DND-41 (cell line): ENCODE measurements at regions not wholly inside any gene's neighbourhood (a gene's known extent, or its start where the extent isn't known, plus 50 kb on each side); places are given as distances from the start of the nearest gene placed in this dataset.

Source experiments
- ATAC-seq: fragments of 200-7000 bp; cut with Tn5 transposase; 3 replicates; pipeline ENCODE4 v1.9.1; 2021; ENCODE audit warnings: low read depth; ENCODE audit not compliant: insufficient read depth
- DNase-seq: peaks from one replicate; pipeline ENCODE4 v3.0.0-alpha.2; 2020
- H2AFZ ChIP-seq: 2 replicates; pipeline ENCODE4 v1.6.0; 2012; ENCODE audit warnings: low read depth, low read length
- H3K27ac ChIP-seq: 2 replicates; pipeline ENCODE4 v1.5.1; 2012; ENCODE audit warnings: low read length, inconsistent platforms
- H3K27me3 ChIP-seq: fragments of 200-600 bp; sonication (generic); 2 replicates; pipeline ENCODE4 v1.6.0; 2012; ENCODE audit warnings: low read length, mild to moderate bottlenecking, inconsistent platforms; ENCODE audit not compliant: insufficient read depth, poor library complexity
- H3K36me3 ChIP-seq: 2 replicates; pipeline ENCODE4 v1.5.1; 2012; ENCODE audit warnings: low read length, inconsistent platforms; ENCODE audit not compliant: insufficient read depth
- H3K4me1 ChIP-seq: 2 replicates; pipeline ENCODE4 v1.5.1; 2012; ENCODE audit warnings: mild to moderate bottlenecking, low read length; ENCODE audit not compliant: insufficient read depth
- H3K4me2 ChIP-seq: 2 replicates; pipeline ENCODE4 v1.6.0; 2012; ENCODE audit warnings: mild to moderate bottlenecking, moderate library complexity, low read length, inconsistent platforms; ENCODE audit not compliant: insufficient read depth
- H3K4me3 ChIP-seq, 2 experiments: fragments of 200-600 bp in 1 of 2; shearing (Covaris generic) in 1 of 2; 2 replicates each; pipeline ENCODE4 v1.5.1; 2012 to 2016; ENCODE audit warnings: inconsistent platforms in 2 of 2, low read length in 2 of 2, mild to moderate bottlenecking in 2 of 2, low read depth in 1 of 2, moderate library complexity in 1 of 2
- H3K79me2 ChIP-seq: 2 replicates; pipeline ENCODE4 v1.6.0; 2012; ENCODE audit warnings: low read length, inconsistent platforms; ENCODE audit not compliant: insufficient read depth
- H3K9ac ChIP-seq: 2 replicates; pipeline ENCODE4 v1.6.0; 2012; ENCODE audit warnings: low read depth, mild to moderate bottlenecking, inconsistent platforms, low read length, moderate library complexity
- H3K9me3 ChIP-seq: 2 replicates; pipeline ENCODE4 v1.5.1; 2012; ENCODE audit warnings: low read length, moderate library complexity, mild to moderate bottlenecking, inconsistent platforms; ENCODE audit not compliant: insufficient read depth, severe bottlenecking
- H4K20me1 ChIP-seq: 2 replicates; pipeline ENCODE4 v1.6.0; 2012; ENCODE audit warnings: low read length; ENCODE audit not compliant: insufficient read depth
- CTCF ChIP-seq: IDR thresholded peaks from 2 replicates; pipeline ENCODE4 v1.5.1; 2012; ENCODE audit warnings: borderline replicate concordance, low read length, moderate library complexity, mild to moderate bottlenecking; ENCODE audit not compliant: poor library complexity, severe bottlenecking; ENCODE audit errors: extremely low read depth
- EZH2 ChIP-seq: IDR thresholded peaks from 3 replicates; pipeline ENCODE4 v1.6.1; 2012; ENCODE audit warnings: borderline replicate concordance, low read depth, mild to moderate bottlenecking, moderate library complexity, low read length, inconsistent platforms; ENCODE audit not compliant: severe bottlenecking

GRCh38 chr4:58871509-58871908 lies 1761.3 kb upstream of the IGFBP7 start:
- no peak for TF ChIP-seq CTCF
- TF ChIP-seq EZH2, result no peak
- ATAC-seq (no peak), DNase-seq (no peak)
- Histone ChIP-seq H3K36me3 (no peaks in the 10 kb centered on the region), H3K4me1 (no peaks in the 10 kb centered on the region), H3K4me2 (no peak overlapping the region), H3K27ac (no peak overlapping the region), H3K9me3 (no peaks in the 10 kb centered on the region), H3K4me3 (no peak overlapping the region), H3K27me3 (no peaks in the 10 kb centered on the region), H3K9ac (no peak overlapping the region), H3K79me2 (no peaks in the 10 kb centered on the region), H4K20me1 (no peaks in the 10 kb centered on the region), H2AFZ (no peak overlapping the region)

- H2AFZ ChIP-seq, result no peak overlapping the region
Observed at GRCh38 chr4:58849026-58849425, 1738.8 kb upstream of the IGFBP7 start.

DNA sequence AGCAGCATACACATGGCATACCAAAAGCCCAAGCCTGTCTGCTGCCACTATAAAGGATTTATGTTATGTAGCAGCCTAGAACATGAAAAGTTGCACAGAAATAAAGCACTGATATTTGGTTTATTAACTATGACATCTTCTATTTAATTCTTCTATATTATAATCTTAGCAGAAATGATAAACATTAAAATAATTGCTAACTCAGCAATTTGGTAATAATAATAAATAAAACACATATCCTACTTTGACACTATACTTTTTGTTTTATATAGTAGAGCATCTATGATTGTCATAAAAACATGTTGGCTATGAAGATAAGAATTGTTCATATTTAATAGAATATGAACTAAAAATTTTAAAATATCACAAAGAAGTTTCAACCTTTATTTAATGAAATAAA lies 1733.3 kb upstream of the IGFBP7 start:
- TF ChIP-seq EZH2 (no peak), CTCF (no peak)

More at GRCh38 chr4:58849026-58849425, 1738.8 kb upstream of the IGFBP7 start:
- TF ChIP-seq EZH2, result no peak
- TF ChIP-seq CTCF, result no peak
- H3K9me3 ChIP-seq, result no peaks in the 10 kb centered on the region
- no peaks in the 10 kb centered on the region for H3K27me3 ChIP-seq
- H3K4me3 ChIP-seq, result no peak overlapping the region
- DNase-seq, result no peak
- no peak for ATAC-seq
- H3K36me3 ChIP-seq, result no peaks in the 10 kb centered on the region
- no peak overlapping the region for H3K27ac ChIP-seq
- H3K9ac ChIP-seq, result no peak overlapping the region
- no peak overlapping the region for H3K4me2 ChIP-seq
- no peaks in the 10 kb centered on the region for H3K79me2 ChIP-seq
- H3K4me1 ChIP-seq, result no peaks in the 10 kb centered on the region
- no peaks in the 10 kb centered on the region for H4K20me1 ChIP-seq

DNA sequence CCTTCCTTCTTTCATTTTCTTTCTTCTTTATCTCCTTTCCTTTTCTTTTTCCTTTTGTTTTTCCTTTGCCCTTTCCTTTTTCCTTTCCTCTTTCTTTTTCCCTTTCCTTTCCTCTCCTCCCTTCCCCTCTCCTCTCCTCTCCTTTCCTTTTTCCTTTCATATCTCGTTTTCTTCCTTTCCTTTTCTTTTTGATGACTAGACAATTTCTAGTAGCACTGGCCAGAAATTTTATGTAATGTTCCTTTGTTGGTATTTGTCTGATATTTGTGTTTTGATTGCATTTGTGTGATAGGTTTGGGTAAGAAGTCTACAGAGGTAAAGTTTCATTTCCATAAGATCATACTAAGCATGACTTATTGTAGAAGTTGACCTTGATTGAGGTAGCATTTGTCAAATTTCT lies 1722.9 kb upstream of the IGFBP7 start:
- H3K9me3 ChIP-seq, result no peaks in the 10 kb centered on the region
- DNase-seq (no peak), ATAC-seq (no peak)
- no peak overlapping the region for H3K4me3 ChIP-seq
- H2AFZ ChIP-seq, result no peak overlapping the region
- no peaks in the 10 kb centered on the region for H3K4me1 ChIP-seq
- no peaks in the 10 kb centered on the region for H3K79me2 ChIP-seq
- H3K27ac ChIP-seq, result no peak overlapping the region
- H3K27me3 ChIP-seq, result no peaks in the 10 kb centered on the region
- H4K20me1 ChIP-seq, result no peaks in the 10 kb centered on the region
- no peak overlapping the region for H3K9ac ChIP-seq
- no peak overlapping the region for H3K4me2 ChIP-seq
- no peaks in the 10 kb centered on the region for H3K36me3 ChIP-seq
- TF ChIP-seq CTCF (no peak), EZH2 (no peak)

More for the DNA sequence above, 1733.3 kb upstream of the IGFBP7 start:
- Histone ChIP-seq H3K4me3 (no peak overlapping the region), H3K9ac (no peak overlapping the region), H3K79me2 (no peaks in the 10 kb centered on the region), H3K4me2 (no peak overlapping the region), H3K4me1 (no peaks in the 10 kb centered on the region), H3K36me3 (no peaks in the 10 kb centered on the region), H3K27me3 (no peaks in the 10 kb centered on the region), H4K20me1 (no peaks in the 10 kb centered on the region), H3K27ac (no peak overlapping the region), H2AFZ (no peak overlapping the region), H3K9me3 (no peaks in the 10 kb centered on the region)
- no peak for DNase-seq
- no peak for ATAC-seq
